ENCODE measurements at regions not wholly inside any gene's neighbourhood (a gene's known extent, or its start where the extent isn't known, plus 50 kb on each side); places are given as distances from the start of the nearest gene placed in this dataset.
"Not testable (repeated sequence)": the region's sequence is repeated elsewhere in the genome, so short reads cannot be mapped to it uniquely, and the experiment has no call there.

- Mint-ChIP-seq H3K9me3 (peaks cover 8 to 15% (median 9%) of the 10 kb centered on the region in 3 donors), H3K27ac (no peak overlapping the region), H3K4me1 (no peaks in the 10 kb centered on the region), H3K4me3 (no peak overlapping the region), H3K27me3 (no peaks in the 10 kb centered on the region), H3K36me3 (no peaks in the 10 kb centered on the region)
- Histone ChIP-seq H3K4me3 (ENCODE audit: control insufficient read depth in 1 of 2, extremely low read depth in 1 of 2, low read length in 1 of 2) (no peak overlapping the region), H3K9me3 (no peaks in the 10 kb centered on the region), H3K4me1 (ENCODE audit: control insufficient read depth in 1 of 2, extremely low read depth in 1 of 2, insufficient read depth in 2 of 2, low read length in 2 of 2) (no peaks in the 10 kb centered on the region), H3K27ac (ENCODE audit: low read length) (no peak overlapping the region), H3K27me3 (replicated peaks in 1 of 2; ENCODE audit: control insufficient read depth in 2 of 2, extremely low read depth in 1 of 2, insufficient read depth in 2 of 2, low read length in 1 of 2) (no peaks in the 10 kb centered on the region), H3K36me3 (ENCODE audit: control insufficient read depth in 2 of 2, extremely low read depth in 1 of 2, insufficient read depth in 1 of 2, low read length in 1 of 2) (no peaks in the 10 kb centered on the region)
- POLR2A ChIA-PET = no interaction called here
- DNase-seq (no peak), ATAC-seq (replicated peaks in 1 of 4) (no peak)
- CTCF ChIA-PET = no interaction called here
- WGBS (ENCODE audit: insufficient coverage) = no CpG with 5 or more reads among the region's 2 CpGs
These were observed 1002.8 kb upstream of the NRXN1 start for GRCh38 chr2:52034706-52035105.

- no peak for DNase-seq
- no peak overlapping the region for H3K4me3 ChIP-seq (ENCODE audit: control insufficient read depth in 1 of 2, extremely low read depth in 1 of 2, low read length in 1 of 2)
- CTCF ChIA-PET = no interaction called here
- H3K27ac ChIP-seq (ENCODE audit: low read length) = no peak overlapping the region
- H3K27me3 Mint-ChIP-seq = no peaks in the 10 kb centered on the region
- no peak for ATAC-seq (replicated peaks in 1 of 4)
- 73% methylated on average over 2 of the region's 3 CpGs for WGBS (ENCODE audit: insufficient coverage)
- no peak overlapping the region for H3K4me3 Mint-ChIP-seq
- POLR2A ChIA-PET = no interaction called here
- H3K4me1 Mint-ChIP-seq = no peaks in the 10 kb centered on the region
- H3K27ac Mint-ChIP-seq = no peak overlapping the region
- H3K36me3 ChIP-seq (ENCODE audit: control insufficient read depth in 2 of 2, extremely low read depth in 1 of 2, insufficient read depth in 1 of 2, low read length in 1 of 2) = no peaks in the 10 kb centered on the region
- H3K27me3 ChIP-seq (replicated peaks in 1 of 2; ENCODE audit: control insufficient read depth in 2 of 2, extremely low read depth in 1 of 2, insufficient read depth in 2 of 2, low read length in 1 of 2) = no peaks in the 10 kb centered on the region
- H3K4me1 ChIP-seq (ENCODE audit: control insufficient read depth in 1 of 2, extremely low read depth in 1 of 2, insufficient read depth in 2 of 2, low read length in 2 of 2) = no peaks in the 10 kb centered on the region
- no peaks in the 10 kb centered on the region for H3K9me3 ChIP-seq
- no peaks in the 10 kb centered on the region for H3K36me3 Mint-ChIP-seq
- H3K9me3 Mint-ChIP-seq = peaks cover 14 to 41% (median 40%) of the 10 kb centered on the region in 3 donors
These were observed 990.1 kb upstream of the NRXN1 start for GRCh38 chr2:52022006-52022405.

GRCh38 chr2:52017646-52018235 lies 985.8 kb upstream of the NRXN1 start:
- Histone ChIP-seq H3K4me1 (ENCODE audit: control insufficient read depth in 1 of 2, extremely low read depth in 1 of 2, insufficient read depth in 2 of 2, low read length in 2 of 2) (no peaks in the 10 kb centered on the region), H3K27me3 (replicated peaks in 1 of 2; ENCODE audit: control insufficient read depth in 2 of 2, extremely low read depth in 1 of 2, insufficient read depth in 2 of 2, low read length in 1 of 2) (no peaks in the 10 kb centered on the region), H3K27ac (ENCODE audit: low read length) (no peak overlapping the region), H3K9me3 (no peaks in the 10 kb centered on the region), H3K4me3 (ENCODE audit: control insufficient read depth in 1 of 2, extremely low read depth in 1 of 2, low read length in 1 of 2) (no peak overlapping the region), H3K36me3 (ENCODE audit: control insufficient read depth in 2 of 2, extremely low read depth in 1 of 2, insufficient read depth in 1 of 2, low read length in 1 of 2) (no peaks in the 10 kb centered on the region)
- Mint-ChIP-seq H3K27ac (no peak overlapping the region), H3K4me3 (no peak overlapping the region), H3K4me1 (no peaks in the 10 kb centered on the region), H3K27me3 (no peaks in the 10 kb centered on the region), H3K9me3 (peaks cover 27 to 32% (median 31%) of the 10 kb centered on the region in 3 donors), H3K36me3 (no peaks in the 10 kb centered on the region)
- 91% methylated on average over 7 of the region's 7 CpGs for WGBS (ENCODE audit: insufficient coverage)
- ChIA-PET CTCF (no interaction called here), POLR2A (no interaction called here)
- no peak for ATAC-seq (replicated peaks in 1 of 4)
- no peak for DNase-seq

GRCh38 chr2:52006821-52007366 lies 975.0 kb upstream of the NRXN1 start:
- CTCF ChIA-PET; POLR2A ChIA-PET; H3K4me3 ChIP-seq (ENCODE audit: control insufficient read depth in 1 of 2, extremely low read depth in 1 of 2, low read length in 1 of 2); DNase-seq; H3K9me3 ChIP-seq; H3K27ac ChIP-seq (ENCODE audit: low read length); H3K36me3 ChIP-seq (ENCODE audit: control insufficient read depth in 2 of 2, extremely low read depth in 1 of 2, insufficient read depth in 1 of 2, low read length in 1 of 2); ATAC-seq (replicated peaks in 1 of 4); H3K4me3 Mint-ChIP-seq; H3K27ac Mint-ChIP-seq; H3K27me3 Mint-ChIP-seq; H3K4me1 Mint-ChIP-seq; H3K4me1 ChIP-seq (ENCODE audit: control insufficient read depth in 1 of 2, extremely low read depth in 1 of 2, insufficient read depth in 2 of 2, low read length in 2 of 2); H3K36me3 Mint-ChIP-seq; H3K27me3 ChIP-seq (replicated peaks in 1 of 2; ENCODE audit: control insufficient read depth in 2 of 2, extremely low read depth in 1 of 2, insufficient read depth in 2 of 2, low read length in 1 of 2): not testable (repeated sequence)
- H3K9me3 Mint-ChIP-seq = peaks cover 11 to 18% (median 14%) of the 10 kb centered on the region in 3 donors
- 88% methylated on average over 25 of the region's 32 CpGs for WGBS (ENCODE audit: insufficient coverage)

DNA sequence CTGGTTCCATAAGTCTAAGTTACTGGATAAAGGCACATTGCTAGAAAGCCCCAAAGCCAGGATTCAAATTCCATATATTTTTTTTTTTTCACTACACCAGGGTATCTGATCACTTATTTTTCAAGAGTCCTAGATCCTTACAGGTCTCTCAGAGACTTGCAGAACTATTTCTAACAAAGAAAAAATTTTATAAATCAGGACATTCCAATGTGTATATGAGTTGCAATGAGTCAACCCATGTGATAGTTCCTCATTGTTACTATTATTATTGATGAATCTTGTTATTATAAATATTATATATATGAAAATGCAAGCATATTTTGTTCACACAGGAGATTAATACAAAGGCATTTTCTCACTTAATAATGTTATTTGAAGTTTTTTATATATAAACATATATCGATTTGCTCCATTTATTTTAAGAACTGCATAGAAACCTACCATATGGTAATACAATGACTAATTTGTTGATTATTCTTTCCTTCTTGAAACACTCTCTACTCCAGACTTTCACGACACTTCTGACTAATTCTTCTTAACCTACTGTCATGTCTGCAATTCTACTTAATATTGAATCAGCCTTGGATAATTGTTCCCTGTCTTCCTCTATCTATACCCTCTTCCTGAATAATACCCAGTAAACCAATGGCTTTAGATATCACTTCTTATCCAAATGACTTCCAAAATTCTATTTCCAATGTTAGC lies 968.4 kb upstream of the NRXN1 start:
- H3K9me3 ChIP-seq = peaks cover 5% of the 10 kb centered on the region
- ChIA-PET POLR2A (no interaction called here), CTCF (interaction anchor here in 1 of 2 donors (0.7 kb wide), 1 partner anchor 77 kb away, joined by 3 read pairs; no protein-coding TSS in a partner anchor)
- no peak for DNase-seq
- peaks cover 15 to 27% (median 18%) of the 10 kb centered on the region in 3 donors for H3K9me3 Mint-ChIP-seq
- H3K36me3 ChIP-seq (ENCODE audit: control insufficient read depth in 2 of 2, extremely low read depth in 1 of 2, insufficient read depth in 1 of 2, low read length in 1 of 2) = no peaks in the 10 kb centered on the region
- H3K36me3 Mint-ChIP-seq = no peaks in the 10 kb centered on the region
- WGBS (ENCODE audit: insufficient coverage) = 80% methylated on average over 1 of the region's 2 CpGs
- no peaks in the 10 kb centered on the region for H3K4me1 ChIP-seq (ENCODE audit: control insufficient read depth in 1 of 2, extremely low read depth in 1 of 2, insufficient read depth in 2 of 2, low read length in 2 of 2)
- no peak overlapping the region for H3K4me3 Mint-ChIP-seq
- no peak overlapping the region for H3K27ac Mint-ChIP-seq
- H3K4me3 ChIP-seq (ENCODE audit: control insufficient read depth in 1 of 2, extremely low read depth in 1 of 2, low read length in 1 of 2) = no peak overlapping the region
- no peaks in the 10 kb centered on the region for H3K27me3 Mint-ChIP-seq
- no peaks in the 10 kb centered on the region for H3K27me3 ChIP-seq (replicated peaks in 1 of 2; ENCODE audit: control insufficient read depth in 2 of 2, extremely low read depth in 1 of 2, insufficient read depth in 2 of 2, low read length in 1 of 2)
- no peak overlapping the region for H3K27ac ChIP-seq (ENCODE audit: low read length)
- H3K4me1 Mint-ChIP-seq = no peaks in the 10 kb centered on the region
- ATAC-seq (replicated peaks in 1 of 4) = no peak

- no peaks in the 10 kb centered on the region for H3K36me3 Mint-ChIP-seq
- DNase-seq (no peak), ATAC-seq (replicated peaks in 1 of 4) (no peak)
- POLR2A ChIA-PET = no interaction called here
- H3K4me1 ChIP-seq (ENCODE audit: control insufficient read depth in 1 of 2, extremely low read depth in 1 of 2, insufficient read depth in 2 of 2, low read length in 2 of 2) = no peaks in the 10 kb centered on the region
- no peak overlapping the region for H3K27ac Mint-ChIP-seq
- CTCF ChIA-PET = no interaction called here
- H3K27me3 ChIP-seq (replicated peaks in 1 of 2; ENCODE audit: control insufficient read depth in 2 of 2, extremely low read depth in 1 of 2, insufficient read depth in 2 of 2, low read length in 1 of 2) = no peaks in the 10 kb centered on the region
- H3K27me3 Mint-ChIP-seq = no peaks in the 10 kb centered on the region
- H3K36me3 ChIP-seq (ENCODE audit: control insufficient read depth in 2 of 2, extremely low read depth in 1 of 2, insufficient read depth in 1 of 2, low read length in 1 of 2) = no peaks in the 10 kb centered on the region
- H3K4me3 ChIP-seq (ENCODE audit: control insufficient read depth in 1 of 2, extremely low read depth in 1 of 2, low read length in 1 of 2) = no peak overlapping the region
- 100% methylated on average over 2 of the region's 3 CpGs for WGBS (ENCODE audit: insufficient coverage)
- H3K9me3 Mint-ChIP-seq = peaks cover 17 to 29% (median 21%) of the 10 kb centered on the region in 3 donors
- H3K4me3 Mint-ChIP-seq = no peak overlapping the region
- H3K9me3 ChIP-seq = peaks cover 2% of the 10 kb centered on the region
- no peaks in the 10 kb centered on the region for H3K4me1 Mint-ChIP-seq
- H3K27ac ChIP-seq (ENCODE audit: low read length) = no peak overlapping the region
These were observed 967.0 kb upstream of the NRXN1 start for GRCh38 chr2:51998890-51999289.
